SH-SY5Y (cell line): ENCODE measurements at regions not wholly inside any gene's neighbourhood (a gene's known extent, or its start where the extent isn't known, plus 50 kb on each side); places are given as distances from the start of the nearest gene placed in this dataset.

ENCODE experiments used
- GATA2 ChIP-seq: IDR thresholded peaks from 2 replicates; pipeline ENCODE4 v1.6.1; 2011; ENCODE audit warnings: mild to moderate bottlenecking, low read depth, low read length
- GATA3 ChIP-seq: IDR thresholded peaks from 2 replicates; pipeline ENCODE4 v1.6.1; 2011; ENCODE audit warnings: low read depth, mild to moderate bottlenecking, low read length, moderate library complexity

DNA sequence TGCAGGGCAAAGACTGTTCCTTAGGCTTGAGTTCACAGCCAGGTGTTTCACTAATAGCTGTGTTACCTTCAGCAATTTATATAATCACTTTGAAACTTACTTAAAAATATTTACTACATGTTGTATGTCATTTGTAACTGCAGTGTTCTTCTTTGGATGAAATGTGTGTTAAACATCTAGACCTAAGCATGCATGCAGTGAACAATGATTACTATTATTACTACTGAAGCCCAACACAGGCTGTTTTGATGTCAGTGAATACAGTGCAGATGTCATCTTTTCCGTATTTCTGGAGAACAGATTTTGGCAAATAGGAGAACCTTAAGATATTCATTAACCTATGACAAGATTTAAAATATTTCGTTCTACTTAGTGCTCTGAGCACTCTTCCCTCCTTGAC is 101.8 kb upstream of the ANK2 start:
- no peak for TF ChIP-seq GATA2
- no peak for TF ChIP-seq GATA3
